H1 (cell line): ENCODE measurements at regions not wholly inside any gene's neighbourhood (a gene's known extent, or its start where the extent isn't known, plus 50 kb on each side); places are given as distances from the start of the nearest gene placed in this dataset.

ENCODE experiments used
- CTCF ChIA-PET: fragments of 300-600 bp; sonication (Branson Sonifier 250); formaldehyde crosslinking; loops from one replicate; lab custom pipeline; 2021; ENCODE audit not compliant: partially characterized antibody; lab: Charles Lee
- POLR2A ChIA-PET: fragments of 300-600 bp; sonication (Branson Sonifier 250); formaldehyde crosslinking; loops from one replicate; lab custom pipeline; 2021; ENCODE audit warnings: inconsistent platforms; ENCODE audit not compliant: partially characterized antibody; lab: Charles Lee
- DNase-seq, 2 experiments: peaks; one replicate each; pipeline versions ENCODE4 v3.0.0 to v3.0.0-alpha.2; 2010 to 2022; ENCODE audit warnings: low spot score in 2 of 2, low read depth in 1 of 2, mixed read lengths in 1 of 2
- FAIRE-seq: peaks from 2 replicates; lab custom pipeline; 2011; peaks lifted over from hg19 to GRCh38; lab: Jason Lieb, UNC
- H2AFZ ChIP-seq: 2 replicates; pipeline ENCODE4 v1.8.1; 2012; ENCODE audit warnings: low read length, inconsistent platforms
- H2AK5ac ChIP-seq: 2 replicates; pipeline ENCODE4 v1.6.1; 2013; ENCODE audit warnings: low read depth, low read length
- H2BK120ac ChIP-seq: replicated peaks from 2 replicates; pipeline ENCODE3; 2013; ENCODE audit warnings: low read depth, low read length, inconsistent platforms
- H2BK12ac ChIP-seq: 2 replicates; pipeline ENCODE4 v1.6.1; 2013; ENCODE audit warnings: low read depth, low read length
- H2BK15ac ChIP-seq: 2 replicates; pipeline ENCODE4 v1.6.1; 2013; ENCODE audit warnings: low read length
- H2BK20ac ChIP-seq: 2 replicates; pipeline ENCODE4 v1.6.1; 2013; ENCODE audit warnings: low read length
- H2BK5ac ChIP-seq: 2 replicates; pipeline ENCODE4 v1.6.1; 2013; ENCODE audit warnings: low read depth, low read length
- H3K14ac ChIP-seq: 2 replicates; pipeline ENCODE4 v1.6.1; 2013; ENCODE audit warnings: inconsistent platforms; ENCODE audit not compliant: insufficient read length
- H3K18ac ChIP-seq: 2 replicates; pipeline ENCODE4 v1.6.1; 2013; ENCODE audit warnings: low read length; ENCODE audit errors: extremely low read depth
- H3K23ac ChIP-seq: 2 replicates; pipeline ENCODE4 v1.6.1; 2013; ENCODE audit warnings: inconsistent platforms; ENCODE audit not compliant: insufficient read length
- H3K23me2 ChIP-seq: 2 replicates; pipeline ENCODE4 v1.6.1; 2013; ENCODE audit warnings: low read depth, low read length
- H3K27ac ChIP-seq: 2 replicates; pipeline ENCODE4 v1.6.1; 2011; ENCODE audit warnings: low read depth, low read length, inconsistent platforms
- H3K27me3 ChIP-seq, 4 experiments: replicated peaks in 1 of 4; 1 replicate in 1 of 4; 2 replicates in 3 of 4; pipeline versions ENCODE4 v1.6.1 to v1.8.1; 2011 to 2013; ENCODE audit warnings: low read length in 3 of 4, mild to moderate bottlenecking in 3 of 4, inconsistent platforms in 2 of 4, mixed read lengths in 2 of 4, moderate library complexity in 1 of 4; ENCODE audit not compliant: control insufficient read depth in 3 of 4, insufficient read depth in 3 of 4; ENCODE audit errors: extremely low read depth in 1 of 4
- H3K36me3 ChIP-seq, 4 experiments: 2 replicates each; pipeline versions ENCODE4 v1.6.1 to v1.8.1; 2011 to 2013; ENCODE audit warnings: mild to moderate bottlenecking in 4 of 4, low read length in 3 of 4, moderate library complexity in 2 of 4, control low read depth in 1 of 4, inconsistent platforms in 1 of 4; ENCODE audit not compliant: insufficient read depth in 4 of 4, control insufficient read depth in 2 of 4
- H3K4ac ChIP-seq: replicated peaks from 2 replicates; pipeline ENCODE3; 2013; ENCODE audit warnings: low read length, low read depth, mixed read lengths, inconsistent platforms; ENCODE audit not compliant: insufficient read length
- H3K4me1 ChIP-seq, 4 experiments: replicated peaks in 1 of 4; 1 replicate in 1 of 4; 2 replicates in 3 of 4; pipeline versions ENCODE4 v1.6.1 to v1.8.1; 2011 to 2013; ENCODE audit warnings: low read length in 3 of 4, inconsistent platforms in 2 of 4, mixed read lengths in 1 of 4; ENCODE audit not compliant: insufficient read depth in 4 of 4, control insufficient read depth in 3 of 4
- H3K4me2 ChIP-seq, 2 experiments: 2 replicates each; pipeline versions ENCODE4 v1.6.1 to v1.8.1; 2011 to 2013; ENCODE audit warnings: low read depth in 2 of 2, low read length in 2 of 2, control low read depth in 1 of 2, inconsistent platforms in 1 of 2, mild to moderate bottlenecking in 1 of 2; ENCODE audit not compliant: insufficient read depth in 1 of 2
- H3K4me3 ChIP-seq, 4 experiments: fragments of 200-600, 300-600 bp in 1 of 4; sonication (generic), shearing (Covaris generic), sonication (Bioruptor Twin) in 1 of 4; 2 replicates each; pipeline versions ENCODE4 v1.5.1 to v1.8.1; 2011 to 2016; ENCODE audit warnings: low read length in 4 of 4, low read depth in 3 of 4, control low read depth in 2 of 4, inconsistent platforms in 2 of 4, mild to moderate bottlenecking in 2 of 4, mixed read lengths in 1 of 4, moderate library complexity in 1 of 4; ENCODE audit not compliant: insufficient read depth in 2 of 4; ENCODE audit errors: extremely low read depth in 1 of 4
- H3K56ac ChIP-seq: replicated peaks from 2 replicates; pipeline ENCODE3; 2013; ENCODE audit warnings: low read depth, mild to moderate bottlenecking, mixed read lengths, low read length, inconsistent platforms; ENCODE audit not compliant: insufficient read length
- H3K79me1 ChIP-seq: 2 replicates; pipeline ENCODE4 v1.6.1; 2013; ENCODE audit warnings: low read depth, low read length, control low read depth
- H3K79me2 ChIP-seq, 2 experiments: 2 replicates each; pipeline versions ENCODE4 v1.6.1 to v1.8.1; 2012 to 2013; ENCODE audit warnings: low read length in 2 of 2, mild to moderate bottlenecking in 2 of 2, inconsistent platforms in 1 of 2; ENCODE audit not compliant: insufficient read depth in 2 of 2, control insufficient read depth in 1 of 2
- H3K9ac ChIP-seq, 4 experiments: replicated peaks in 1 of 4; 1 replicate in 1 of 4; 2 replicates in 3 of 4; pipeline versions ENCODE4 v1.6.1 to v1.8.1; 2011 to 2013; ENCODE audit warnings: low read depth in 3 of 4, low read length in 3 of 4, control low read depth in 2 of 4, mild to moderate bottlenecking in 2 of 4, moderate library complexity in 2 of 4, inconsistent platforms in 1 of 4; ENCODE audit errors: extremely low read depth in 1 of 4
- H3K9me3 ChIP-seq, 2 experiments: 2 replicates each; pipeline versions ENCODE4 v1.6.1 to v1.8.1; 2012 to 2013; ENCODE audit warnings: mild to moderate bottlenecking in 2 of 2, moderate library complexity in 2 of 2, control low read depth in 1 of 2, inconsistent platforms in 1 of 2, low read depth in 1 of 2, low read length in 1 of 2, mixed read lengths in 1 of 2; ENCODE audit not compliant: insufficient read depth in 2 of 2
- H4K20me1 ChIP-seq, 2 experiments: replicated peaks in 1 of 2; 2 replicates each; pipeline versions ENCODE3 to v1.8.1; 2011 to 2013; ENCODE audit warnings: inconsistent platforms in 2 of 2, low read length in 2 of 2, mild to moderate bottlenecking in 1 of 2; ENCODE audit not compliant: insufficient read depth in 2 of 2, control insufficient read depth in 1 of 2
- H4K5ac ChIP-seq: 2 replicates; pipeline ENCODE4 v1.6.1; 2013; ENCODE audit warnings: low read length, low read depth, mixed read lengths, inconsistent platforms; ENCODE audit not compliant: insufficient read length
- H4K8ac ChIP-seq: 2 replicates; pipeline ENCODE4 v1.8.0; 2013; ENCODE audit warnings: mild to moderate bottlenecking, moderate library complexity, low read length, inconsistent platforms; ENCODE audit not compliant: insufficient read depth; ENCODE audit errors: extremely low read depth
- H4K91ac ChIP-seq: replicated peaks from 2 replicates; pipeline ENCODE3; 2013; ENCODE audit warnings: low read length, mixed read lengths, inconsistent platforms; ENCODE audit not compliant: insufficient read length
- CHD2 ChIP-seq: IDR thresholded peaks from 2 replicates; pipeline ENCODE4 v1.6.1; 2012; ENCODE audit warnings: low read length, improper control_type of control experiment
- CTBP2 ChIP-seq: IDR thresholded peaks from 2 replicates; pipeline ENCODE4 v1.7.0; 2011; ENCODE audit warnings: borderline replicate concordance, mild to moderate bottlenecking, moderate library complexity, mixed read lengths, low read length; ENCODE audit not compliant: insufficient read depth, insufficient read length
- HDAC2 ChIP-seq, 2 experiments: fragments of 300-600 bp in 1 of 2; sonication (generic) in 1 of 2; IDR thresholded peaks; 2 replicates each; pipeline ENCODE4 v1.6.1; 2011 to 2012; ENCODE audit warnings: low read depth in 2 of 2, low read length in 2 of 2, mild to moderate bottlenecking in 2 of 2, moderate library complexity in 2 of 2, borderline replicate concordance in 1 of 2, inconsistent platforms in 1 of 2
- MAFK ChIP-seq: IDR thresholded peaks from 2 replicates; pipeline ENCODE4 v1.6.1; 2012; ENCODE audit warnings: low read depth, mild to moderate bottlenecking, improper control_type of control experiment, low read length
- WGBS, 2 experiments: shearing (Covaris generic) in 1 of 2; methylation state at CpG; one replicate each; pipeline versions ENCODE4 v1.1.6 to v1.1.7; 2013 to 2015; ENCODE audit warnings: low lambda C conversion rate in 2 of 2, mixed read lengths in 2 of 2, inconsistent platforms in 1 of 2, low coverage in 1 of 2, missing lambda C conversion rate in 1 of 2; ENCODE audit not compliant: insufficient replicate concordance in 2 of 2, insufficient coverage in 1 of 2, insufficient read length in 1 of 2; ENCODE audit errors: extremely low coverage in 1 of 2, missing lambda C conversion rate in 1 of 2; 5-methylcytosine and 5-hydroxymethylcytosine counted together

GRCh38 chr5:33254579-33254978 is 186.2 kb upstream of the TARS1 start:
- H4K91ac ChIP-seq: no peak overlapping the region
- no peak overlapping the region for H4K5ac ChIP-seq
- no peak overlapping the region for H2BK5ac ChIP-seq
- no peak for TF ChIP-seq HDAC2 (IDR thresholded peaks at IDR 0.05; ENCODE audit: borderline replicate concordance in 1 of 2, low read depth in 2 of 2, low read length in 2 of 2)
- TF ChIP-seq CHD2: no peak
- TF ChIP-seq MAFK: no peak
- no peak for TF ChIP-seq CTBP2
- no peak overlapping the region for H3K9ac ChIP-seq
- H3K27ac ChIP-seq: no peak overlapping the region
- no peak overlapping the region for H2BK20ac ChIP-seq
- POLR2A ChIA-PET: no interaction called here
- H3K4me1 ChIP-seq: no peaks in the 10 kb centered on the region
- no peaks in the 10 kb centered on the region for H3K79me2 ChIP-seq
- H2AFZ ChIP-seq: no peak overlapping the region
- H3K9me3 ChIP-seq: no peaks in the 10 kb centered on the region
- DNase-seq (no peak), FAIRE-seq (no peak)
- H3K18ac ChIP-seq: no peak overlapping the region
- CTCF ChIA-PET: interaction anchor here (0.6 to 1.6 kb wide), 2 partner anchors 114 to 141 kb away, joined by 3 read pairs; no protein-coding TSS in a partner anchor
- H3K36me3 ChIP-seq: no peaks in the 10 kb centered on the region
- no peak overlapping the region for H3K23ac ChIP-seq
- no peak overlapping the region for H4K8ac ChIP-seq
- H2BK120ac ChIP-seq: no peak overlapping the region
- H3K4me3 ChIP-seq: no peak overlapping the region
- H4K20me1 ChIP-seq: no peaks in the 10 kb centered on the region
- H2BK15ac ChIP-seq: no peak overlapping the region
- no peak overlapping the region for H2BK12ac ChIP-seq
- no peak overlapping the region for H3K4ac ChIP-seq
- 94% methylated on average over 1 of the region's 1 CpG; no CpG with 5 or more reads in 1 of the 2 experiments for WGBS, 2 experiments
- H3K23me2 ChIP-seq: no peaks in the 10 kb centered on the region; the same call in 1 of the 2 replicates
- H3K79me1 ChIP-seq: no peaks in the 10 kb centered on the region
- no peak overlapping the region for H3K4me2 ChIP-seq
- no peak overlapping the region for H3K56ac ChIP-seq
- no peak overlapping the region for H2AK5ac ChIP-seq
- no peaks in the 10 kb centered on the region for H3K27me3 ChIP-seq
- H3K14ac ChIP-seq: no peak overlapping the region
